ENCODE measurements at regions not wholly inside any gene's neighbourhood (a gene's known extent, or its start where the extent isn't known, plus 50 kb on each side); places are given as distances from the start of the nearest gene placed in this dataset.
"Not testable (repeated sequence)": the region's sequence is repeated elsewhere in the genome, so short reads cannot be mapped to it uniquely, and the experiment has no call there.

DNA sequence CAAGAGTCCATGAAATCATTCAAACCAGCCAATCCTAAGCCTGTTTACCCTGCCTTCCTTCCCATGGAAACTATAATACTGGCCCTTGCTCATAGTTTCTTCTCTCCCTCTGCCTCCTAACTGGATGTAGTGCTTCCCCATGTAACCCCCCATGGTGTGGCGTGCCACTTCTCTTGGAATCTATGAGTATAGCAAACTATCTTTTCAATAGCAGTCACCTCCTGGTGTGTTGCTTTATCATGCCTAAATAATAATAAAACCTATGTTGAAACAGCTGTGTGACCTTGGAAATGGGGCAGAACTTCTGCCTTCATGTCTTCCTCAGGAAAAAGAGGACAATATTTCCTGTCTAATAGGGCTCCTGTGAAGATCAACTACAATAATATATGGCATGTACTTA is 234.8 kb upstream of the EDNRA start:
- no peak for DNase-seq (ENCODE audit: low spot score)

- not testable (repeated sequence) for DNase-seq (ENCODE audit: low spot score)
Observed at GRCh38 chr4:147246528-147246927, 234.4 kb upstream of the EDNRA start.

DNA sequence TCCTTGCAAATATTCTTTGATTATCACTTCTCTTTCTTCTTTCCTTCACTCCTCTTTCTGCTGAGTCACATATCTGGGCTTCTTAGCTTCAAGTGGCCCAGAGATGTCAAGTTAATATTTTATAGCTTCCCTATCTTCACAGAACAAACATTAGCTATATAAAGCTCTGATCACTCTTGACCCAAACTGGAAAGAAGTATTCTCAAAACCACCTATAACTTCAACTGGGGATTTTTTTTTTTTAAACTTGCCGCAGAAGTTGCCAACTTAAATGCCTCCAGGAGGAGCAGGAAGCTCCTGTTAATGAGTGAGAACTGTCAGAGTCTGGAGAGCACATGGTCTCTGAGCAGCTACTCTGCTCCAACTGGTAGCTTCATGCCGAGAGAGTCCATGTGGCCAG is 233.3 kb upstream of the EDNRA start:
- DNase-seq (ENCODE audit: low spot score): no peak

DNA sequence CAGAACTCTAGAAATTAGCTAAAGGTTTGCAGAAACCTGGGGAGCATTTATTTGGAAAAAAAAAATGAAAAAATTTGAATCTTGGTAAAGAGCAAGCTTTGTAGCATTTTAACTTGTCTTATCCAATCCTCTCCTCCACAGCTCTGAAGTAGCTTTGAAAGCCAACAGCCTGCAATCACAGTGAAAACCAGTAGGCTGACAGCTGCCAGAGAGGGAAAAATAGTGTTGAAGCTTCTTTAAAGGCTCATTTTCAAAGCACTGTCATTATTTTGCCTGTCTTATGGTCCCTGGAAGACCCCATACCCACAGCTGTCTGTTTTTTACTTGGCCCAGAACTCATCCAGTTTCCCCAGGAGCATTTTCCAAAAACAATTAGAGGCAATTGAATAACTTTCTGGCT is 230.8 kb upstream of the EDNRA start:
- no peak for DNase-seq (ENCODE audit: low spot score)

GRCh38 chr4:147255268-147255667 is 225.6 kb upstream of the EDNRA start:
- not testable (repeated sequence) for DNase-seq (ENCODE audit: low spot score)

- DNase-seq (ENCODE audit: low spot score): not testable (repeated sequence)
Observed at GRCh38 chr4:147259271-147259670, 221.6 kb upstream of the EDNRA start.

DNA sequence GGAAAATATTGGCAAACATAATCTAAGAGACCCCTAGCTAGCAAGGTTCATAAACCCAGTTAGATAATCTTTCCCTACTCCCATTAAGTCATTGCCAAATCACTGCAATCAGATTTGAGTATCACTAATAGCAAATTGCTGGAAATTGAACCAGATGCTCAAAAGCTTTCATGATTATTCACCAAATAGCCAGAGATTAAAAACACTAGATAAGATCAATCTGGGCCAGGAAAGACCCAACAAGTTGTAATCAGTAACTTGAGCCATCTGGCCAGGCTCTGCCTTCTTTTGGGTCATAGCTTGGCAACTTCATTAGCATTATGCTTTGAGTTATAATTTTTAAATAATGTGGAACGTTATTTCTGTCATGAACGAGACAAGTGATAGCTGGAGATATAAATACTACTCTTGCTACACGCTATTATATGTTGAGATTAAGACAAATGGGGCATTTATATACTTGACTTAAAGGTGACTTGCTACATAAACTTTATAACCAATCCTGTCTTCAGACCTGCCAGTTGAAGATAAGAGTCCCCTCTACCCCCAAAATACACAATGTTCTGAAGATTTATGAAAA is 196.6 kb upstream of the EDNRA start:
- no peak for DNase-seq (ENCODE audit: low spot score)

GRCh38 chr4:147284935-147285334 is 196.0 kb upstream of the EDNRA start:
- no peak for DNase-seq (ENCODE audit: low spot score)

- DNase-seq (ENCODE audit: low spot score): no peak
Observed at GRCh38 chr4:147285751-147286150, 195.1 kb upstream of the EDNRA start.

DNA sequence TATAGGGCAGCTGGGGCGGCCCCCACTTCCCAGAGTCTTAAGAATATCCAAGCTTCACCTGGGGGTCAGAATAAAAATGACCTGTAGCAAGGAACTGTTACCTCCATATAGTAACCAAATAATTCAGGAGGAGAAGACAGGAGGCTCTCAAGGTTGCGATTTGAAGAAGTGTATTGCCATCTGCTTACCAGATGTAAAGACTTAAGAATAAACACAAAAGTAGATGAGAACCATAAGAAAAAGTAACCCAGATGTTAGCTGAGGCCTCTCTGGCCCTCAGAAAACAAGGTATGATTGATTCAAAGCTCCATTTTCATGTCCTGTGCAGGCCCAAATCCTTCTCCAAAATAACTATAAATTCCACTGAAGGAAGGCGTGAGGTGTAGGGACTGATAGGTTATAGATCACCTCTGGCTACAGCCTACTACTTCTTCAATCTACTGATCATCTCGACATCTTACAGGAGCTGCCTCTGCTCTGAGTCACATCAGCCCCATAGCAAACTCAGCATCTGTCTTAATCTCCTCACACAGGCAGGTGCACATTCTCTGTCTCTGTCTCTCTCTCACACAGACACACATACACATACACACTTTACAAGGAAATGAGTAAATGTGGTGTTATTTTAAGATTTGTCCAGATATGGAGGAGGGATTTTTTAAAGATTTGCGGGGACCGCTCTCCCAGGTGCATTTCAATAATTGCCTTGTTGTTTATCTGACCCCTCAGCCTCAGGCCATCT is 193.9 kb upstream of the EDNRA start:
- DNase-seq (ENCODE audit: low spot score): no peak

DNA sequence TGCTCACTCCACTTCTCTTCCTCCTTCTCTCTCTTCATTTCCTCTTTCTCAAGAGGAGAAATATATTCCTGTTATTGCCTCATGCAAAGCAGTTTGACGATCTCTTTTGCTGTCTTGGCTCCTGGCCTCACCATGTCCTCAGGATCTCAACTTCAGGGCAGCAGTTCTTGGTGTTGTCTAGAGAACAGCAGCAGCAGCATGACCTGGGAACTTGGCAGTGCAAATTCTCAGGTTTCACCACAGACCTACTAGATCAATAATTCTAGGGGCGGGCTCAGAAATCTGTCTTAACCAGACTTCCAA is 193.4 kb upstream of the EDNRA start:
- no peak for DNase-seq (ENCODE audit: low spot score)

DNA sequence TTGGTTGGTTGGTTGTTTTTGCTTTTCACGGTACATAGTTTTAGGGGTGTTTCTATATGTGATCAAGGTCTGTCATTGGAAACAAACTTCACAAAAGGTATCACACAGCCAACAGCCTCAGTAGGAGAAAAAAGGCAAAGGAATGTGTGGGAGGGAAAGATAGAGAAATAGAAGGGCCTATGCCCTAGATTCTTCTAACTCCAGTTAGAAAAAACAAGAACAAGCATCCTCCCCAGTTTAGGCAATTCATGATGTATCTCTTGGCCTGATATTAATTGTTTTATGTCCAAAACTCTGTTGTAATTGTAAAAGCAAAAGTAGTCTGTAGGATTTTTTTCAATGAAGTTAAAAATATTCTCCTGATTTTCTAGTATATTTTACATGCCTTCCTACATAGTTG is 192.4 kb upstream of the EDNRA start:
- DNase-seq (ENCODE audit: low spot score): no peak

DNA sequence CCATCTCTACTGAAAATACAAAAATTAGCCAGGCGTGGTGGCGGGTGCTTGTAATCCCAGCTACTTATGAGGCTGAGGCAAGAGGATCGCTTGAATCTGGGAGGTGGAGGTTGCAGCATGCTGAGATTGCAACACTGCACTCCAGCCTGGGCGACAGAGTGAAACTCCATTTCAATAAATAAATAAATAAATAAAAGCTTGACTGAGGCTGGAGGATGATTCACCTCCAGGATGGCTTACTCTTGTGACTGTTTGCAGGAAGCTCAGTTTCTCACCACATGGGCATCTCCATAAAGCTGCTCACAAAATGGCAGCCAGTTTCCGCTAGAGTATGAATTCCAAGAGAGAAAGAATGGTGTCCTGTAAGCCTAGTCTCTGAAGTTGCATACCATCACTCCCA is 191.7 kb upstream of the EDNRA start:
- DNase-seq (ENCODE audit: low spot score): no peak

- not testable (repeated sequence) for DNase-seq (ENCODE audit: low spot score)
Observed at GRCh38 chr4:147292604-147293313, 188.1 kb upstream of the EDNRA start.

GRCh38 chr4:147293314-147293677 is 187.6 kb upstream of the EDNRA start:
- not testable (repeated sequence) for DNase-seq (ENCODE audit: low spot score)

GRCh38 chr4:147299205-147299604 is 181.7 kb upstream of the EDNRA start:
- DNase-seq (ENCODE audit: low spot score): no peak

- no peak for DNase-seq (ENCODE audit: low spot score)
Observed at GRCh38 chr4:147303174-147303872, 177.6 kb upstream of the EDNRA start.

DNA sequence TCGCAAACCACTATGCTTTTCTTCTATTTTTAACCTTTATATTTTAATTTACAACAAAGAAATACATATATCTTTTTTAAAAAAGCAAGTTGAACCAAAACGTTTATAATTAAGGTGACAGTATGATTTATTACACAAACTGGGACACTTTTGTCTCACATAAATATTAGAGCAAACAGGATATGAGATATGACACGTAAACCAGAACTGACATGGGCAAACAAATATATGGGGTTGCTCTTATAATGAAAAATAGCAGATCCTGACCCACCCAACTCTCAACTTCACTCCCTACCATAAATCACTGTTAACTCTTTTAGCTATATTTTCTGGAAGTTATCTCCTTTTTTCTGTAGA is 177.0 kb upstream of the EDNRA start:
- no peak for DNase-seq (ENCODE audit: low spot score)

DNA sequence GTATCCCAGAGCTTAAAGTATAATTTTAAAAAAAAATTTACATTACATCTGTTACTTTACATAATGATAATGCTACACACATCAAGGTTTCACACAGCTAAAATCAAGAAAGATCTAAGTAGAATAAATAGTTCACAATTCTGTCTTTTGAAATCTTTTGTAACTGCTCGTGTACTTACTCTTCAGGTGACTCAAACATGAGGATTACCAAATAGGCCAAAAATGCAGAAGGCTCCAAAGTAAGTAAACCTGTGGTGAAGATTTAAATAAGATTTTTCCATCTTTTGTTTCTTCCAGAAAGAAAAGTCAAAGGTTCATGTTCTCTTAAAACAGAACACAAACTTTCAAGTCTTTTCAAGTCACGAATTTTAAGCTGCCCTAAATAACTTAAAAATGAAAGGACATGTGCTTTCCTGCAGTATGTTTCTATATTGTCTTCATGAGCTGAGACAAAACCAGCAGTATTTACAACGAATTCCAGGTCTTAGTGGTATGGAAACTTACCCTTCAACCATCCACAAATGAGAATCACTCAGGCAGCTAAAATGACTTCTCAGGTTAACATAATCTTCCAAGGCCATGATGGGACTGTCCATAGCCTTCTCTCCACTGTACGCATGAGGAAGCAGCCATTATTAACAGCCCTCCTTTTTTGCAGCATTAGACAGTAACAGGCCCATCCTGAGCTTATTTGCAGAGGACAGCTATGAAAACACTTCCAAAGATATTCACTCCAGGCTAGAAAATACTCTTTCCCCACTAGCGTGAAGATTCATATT is 172.8 kb upstream of the EDNRA start:
- DNase-seq (ENCODE audit: low spot score): no peak

DNA sequence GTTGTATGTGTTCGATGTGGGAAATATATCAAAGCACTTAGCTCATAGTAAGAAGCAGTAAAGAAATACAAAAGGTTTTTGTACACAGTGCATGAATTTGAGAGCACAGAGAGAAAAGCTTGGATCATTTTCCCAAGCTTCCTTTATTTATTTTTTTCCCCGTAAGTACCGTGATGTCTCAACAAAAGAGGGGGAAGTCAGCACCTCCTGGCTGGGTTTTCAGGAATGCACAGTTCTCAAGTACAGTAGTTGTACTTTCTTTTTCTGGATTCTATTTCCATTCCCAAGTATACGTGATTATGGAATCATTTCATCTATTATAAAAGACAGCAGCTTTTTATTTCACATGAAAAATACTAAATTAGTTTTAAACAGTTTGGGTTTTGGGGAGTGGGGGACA is 171.5 kb upstream of the EDNRA start:
- no peak for DNase-seq (ENCODE audit: low spot score)

DNA sequence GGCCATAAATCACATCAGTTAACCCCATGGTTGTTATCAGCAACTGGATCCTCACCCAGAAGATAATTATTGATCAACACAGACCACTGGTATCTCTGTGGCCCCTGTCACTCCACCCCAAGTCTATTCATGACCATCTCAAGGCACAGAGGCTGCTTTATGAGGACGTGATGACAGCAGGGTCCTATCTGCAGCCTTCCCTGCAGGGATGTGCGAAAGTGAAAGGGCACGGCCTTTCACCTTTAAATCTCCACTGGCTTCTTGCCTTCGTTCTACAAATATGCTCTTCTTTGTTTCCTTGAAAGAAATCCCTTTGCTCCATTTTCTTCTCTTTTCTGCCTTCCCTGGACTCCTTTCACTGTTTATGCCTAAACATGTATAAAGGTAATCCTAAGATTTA is 170.6 kb upstream of the EDNRA start:
- no peak for DNase-seq (ENCODE audit: low spot score)

GRCh38 chr4:147311956-147312355 is 168.9 kb upstream of the EDNRA start:
- DNase-seq (ENCODE audit: low spot score): no peak

Data from NAMALWA (cell line).